WTC11 (cell line): ENCODE measurements at regions not wholly inside any gene's neighbourhood (a gene's known extent, or its start where the extent isn't known, plus 50 kb on each side); places are given as distances from the start of the nearest gene placed in this dataset.

ENCODE experiments used
- ATAC-seq: fragments of 200-7000 bp; cut with Tn5 transposase; 2 replicates; pipeline ENCODE4 v1.10.0; 2021; ENCODE audit warnings: mild to moderate bottlenecking, moderate library complexity
- CTCF ChIA-PET: fragments of 300-600 bp; sonication (Branson Sonifier 250); formaldehyde crosslinking; loops from one replicate; lab custom pipeline; 2021; ENCODE audit warnings: antibody characterized with exemption; lab: Charles Lee
- POLR2A ChIA-PET: fragments of 350-600 bp; sonication (Branson Sonifier 250); formaldehyde crosslinking; loops from one replicate; lab custom pipeline; 2021; ENCODE audit warnings: antibody characterized with exemption; lab: Charles Lee
- DNase-seq: peaks from one replicate; pipeline ENCODE4 v3.0.0; 2021; ENCODE audit warnings: low spot score
- H3K27ac Mint-ChIP-seq: 2 replicates; pipeline ENCODE4 v1.8.0; 2021; ENCODE audit warnings: mixed read lengths
- H3K27me3 Mint-ChIP-seq: 2 replicates; pipeline ENCODE4 v1.8.0; 2021; ENCODE audit warnings: low read depth, mild to moderate bottlenecking, moderate library complexity, mixed read lengths
- H3K36me3 Mint-ChIP-seq: 2 replicates; pipeline ENCODE4 v1.8.0; 2021; ENCODE audit warnings: mixed read lengths
- H3K4me1 Mint-ChIP-seq: 2 replicates; pipeline ENCODE4 v1.8.0; 2022; ENCODE audit warnings: mixed read lengths
- H3K4me3 Mint-ChIP-seq: 2 replicates; pipeline ENCODE4 v1.8.0; 2021; ENCODE audit warnings: mild to moderate bottlenecking, moderate library complexity, mixed read lengths
- H3K9me3 Mint-ChIP-seq: 2 replicates; pipeline ENCODE4 v1.8.0; 2021; ENCODE audit warnings: mixed read lengths
- ESRRA ChIP-seq: sonication (generic); formaldehyde crosslinking; IDR thresholded peaks from 2 replicates; pipeline ENCODE4 v1.8.1; 2022; ENCODE audit warnings: mild to moderate bottlenecking, missing genetic modification reagents, borderline replicate concordance
- GRHL2 ChIP-seq: fragments of 250-450 bp; sonication (Bioruptor Pico); IDR thresholded peaks from 2 replicates; pipeline ENCODE4 v1.8.0; 2022; ENCODE audit warnings: mild to moderate bottlenecking, moderate library complexity; ENCODE audit not compliant: insufficient replicate concordance, severe bottlenecking
- GTF2I ChIP-seq: fragments of 250-450 bp; sonication (Bioruptor Pico); conservative IDR thresholded peaks from 2 replicates; pipeline ENCODE4 v1.4.0; 2021; ENCODE audit warnings: mild to moderate bottlenecking
- IRF2 ChIP-seq: sonication (generic); formaldehyde crosslinking; IDR thresholded peaks from 2 replicates; pipeline ENCODE4 v1.8.0; 2022; ENCODE audit warnings: low read depth, missing genetic modification reagents, borderline replicate concordance
- KAT7 ChIP-seq: sonication (generic); formaldehyde crosslinking; IDR thresholded peaks from 2 replicates; pipeline ENCODE4 v1.8.1; 2023; ENCODE audit warnings: missing genetic modification reagents, mild to moderate bottlenecking, borderline replicate concordance
- MXD4 ChIP-seq: fragments of 250-450 bp; sonication (Bioruptor Pico); IDR thresholded peaks from 2 replicates; pipeline ENCODE4 v1.8.0; 2021; ENCODE audit warnings: mild to moderate bottlenecking, moderate library complexity, borderline replicate concordance
- NFYB ChIP-seq: sonication (generic); formaldehyde crosslinking; conservative IDR thresholded peaks from 2 replicates; pipeline ENCODE4 v1.8.0; 2022; ENCODE audit warnings: low read depth, missing genetic modification reagents
- NR1H2 ChIP-seq: sonication (generic); formaldehyde crosslinking; IDR thresholded peaks from 2 replicates; pipeline ENCODE4 v1.9.0; 2021; ENCODE audit warnings: mild to moderate bottlenecking, moderate library complexity, missing genetic modification reagents
- NR3C1 ChIP-seq: sonication (generic); formaldehyde crosslinking; conservative IDR thresholded peaks from 2 replicates; pipeline ENCODE4 v1.8.1; 2023; ENCODE audit warnings: low read depth, mild to moderate bottlenecking, missing genetic modification reagents
- RORB ChIP-seq: fragments of 250-450 bp; sonication (Bioruptor Pico); IDR thresholded peaks from 2 replicates; pipeline ENCODE4 v1.9.0; 2021; ENCODE audit warnings: mild to moderate bottlenecking
- SOX15 ChIP-seq: fragments of 250-450 bp; sonication (Bioruptor Pico); IDR thresholded peaks from 2 replicates; pipeline ENCODE4 v1.9.0; 2021; ENCODE audit warnings: mild to moderate bottlenecking
- SP1 ChIP-seq: sonication (generic); formaldehyde crosslinking; conservative IDR thresholded peaks from 2 replicates; pipeline ENCODE4 v1.8.1; 2022; ENCODE audit warnings: missing genetic modification reagents
- TEAD4 ChIP-seq: sonication (generic); formaldehyde crosslinking; IDR thresholded peaks from 2 replicates; pipeline ENCODE4 v1.8.0; 2022; ENCODE audit warnings: mild to moderate bottlenecking, missing genetic modification reagents
- ZBTB21 ChIP-seq: sonication (generic); formaldehyde crosslinking; IDR thresholded peaks from 2 replicates; pipeline ENCODE4 v1.8.1; 2023; ENCODE audit warnings: mild to moderate bottlenecking, missing genetic modification reagents, borderline replicate concordance
- ZNF232 ChIP-seq: sonication (generic); formaldehyde crosslinking; IDR thresholded peaks from 2 replicates; pipeline ENCODE4 v1.8.0; 2022; ENCODE audit warnings: mild to moderate bottlenecking, missing genetic modification reagents
- ZNF317 ChIP-seq: sonication (generic); formaldehyde crosslinking; IDR thresholded peaks from 2 replicates; pipeline ENCODE4 v1.8.1; 2023; ENCODE audit warnings: low read depth, mild to moderate bottlenecking, moderate library complexity, missing genetic modification reagents, borderline replicate concordance
- ZNF416 ChIP-seq: fragments of 250-450 bp; sonication (Bioruptor Pico); IDR thresholded peaks from 2 replicates; pipeline ENCODE4 v1.9.0; 2021; ENCODE audit warnings: mild to moderate bottlenecking, inconsistent platforms
- TF ChIP-seq, protein P1 (sequence below): sonication (generic); formaldehyde crosslinking; IDR thresholded peaks from 2 replicates; pipeline ENCODE4 v1.8.0; 2022; ENCODE audit warnings: missing genetic modification reagents
- TF ChIP-seq, protein P2 (sequence below): sonication (generic); formaldehyde crosslinking; IDR thresholded peaks from 2 replicates; pipeline ENCODE4 v1.8.1; 2022; ENCODE audit warnings: missing genetic modification reagents, borderline replicate concordance
- TF ChIP-seq, protein P3 (sequence below): sonication (generic); formaldehyde crosslinking; IDR thresholded peaks from 2 replicates; pipeline ENCODE4 v1.8.1; 2023; ENCODE audit warnings: mild to moderate bottlenecking, missing genetic modification reagents, moderate library complexity
- TF ChIP-seq, protein P4 (sequence below): fragments of 250-450 bp; sonication (Bioruptor Pico); conservative IDR thresholded peaks from 2 replicates; pipeline ENCODE4 v1.9.0; 2021; ENCODE audit warnings: mild to moderate bottlenecking
- TF ChIP-seq, protein P5 (sequence below): sonication (generic); formaldehyde crosslinking; IDR thresholded peaks from 2 replicates; pipeline ENCODE4 v1.8.0; 2022; ENCODE audit warnings: mild to moderate bottlenecking, missing genetic modification reagents
- TF ChIP-seq, protein P6 (sequence below): fragments of 250-450 bp; sonication (Bioruptor Pico); IDR thresholded peaks from 2 replicates; pipeline ENCODE4 v1.9.0; 2021; ENCODE audit warnings: mild to moderate bottlenecking, borderline replicate concordance

DNA sequence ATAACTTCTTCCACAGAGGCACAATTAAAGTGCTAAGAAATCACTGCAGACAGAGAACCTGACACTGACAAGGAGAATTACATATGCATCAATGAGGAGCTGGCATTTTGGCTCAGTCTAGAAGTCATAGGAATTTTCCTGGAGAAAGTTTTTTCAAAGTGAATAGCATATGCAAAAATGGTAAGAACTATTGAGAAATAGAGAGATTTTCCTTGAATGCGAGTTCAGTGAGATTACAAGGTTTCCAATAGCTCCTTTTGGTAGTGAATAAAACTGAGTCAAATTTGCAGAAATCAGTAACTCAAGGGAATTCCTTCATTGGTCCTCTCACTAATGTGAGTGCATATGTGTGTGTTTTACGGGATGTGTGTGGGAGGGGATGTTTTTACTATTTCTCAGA is 557.5 kb downstream of the PPARGC1A start:
- Mint-ChIP-seq H3K4me1 (peaks cover 27% of the 10 kb centered on the region), H3K36me3 (no peaks in the 10 kb centered on the region), H3K9me3 (no peaks in the 10 kb centered on the region), H3K4me3 (no peak overlapping the region), H3K27me3 (no peaks in the 10 kb centered on the region), H3K27ac (no peak overlapping the region)
- ATAC-seq: no peak
- no peak for DNase-seq
- POLR2A ChIA-PET: interaction anchor here (0.6 kb wide), 1 partner anchor 13 kb away, joined by 8 read pairs; no protein-coding TSS in a partner anchor
- CTCF ChIA-PET: interaction anchor here (0.7 to 1.2 kb wide), 2 partner anchors 12 to 282 kb away, joined by 3 to 4 read pairs; no protein-coding TSS in a partner anchor
- TF ChIP-seq ZNF317 (CRISPR knock-in tag) (no peak), RORB (CRISPR knock-in tag) (no peak), ZBTB21 (CRISPR knock-in tag) (no peak), ZNF416 (no peak), GTF2I (CRISPR knock-in tag) (no peak), KAT7 (CRISPR knock-in tag) (no peak), NR3C1 (CRISPR knock-in tag) (no peak), TEAD4 (no peak), GRHL2 (no peak), NR1H2 (CRISPR knock-in tag) (no peak), IRF2 (CRISPR knock-in tag) (no peak), ESRRA (CRISPR knock-in tag) (no peak), NFYB (no peak), ZNF232 (CRISPR knock-in tag) (no peak), SOX15 (no peak)
- TF ChIP-seq, protein P1, sequence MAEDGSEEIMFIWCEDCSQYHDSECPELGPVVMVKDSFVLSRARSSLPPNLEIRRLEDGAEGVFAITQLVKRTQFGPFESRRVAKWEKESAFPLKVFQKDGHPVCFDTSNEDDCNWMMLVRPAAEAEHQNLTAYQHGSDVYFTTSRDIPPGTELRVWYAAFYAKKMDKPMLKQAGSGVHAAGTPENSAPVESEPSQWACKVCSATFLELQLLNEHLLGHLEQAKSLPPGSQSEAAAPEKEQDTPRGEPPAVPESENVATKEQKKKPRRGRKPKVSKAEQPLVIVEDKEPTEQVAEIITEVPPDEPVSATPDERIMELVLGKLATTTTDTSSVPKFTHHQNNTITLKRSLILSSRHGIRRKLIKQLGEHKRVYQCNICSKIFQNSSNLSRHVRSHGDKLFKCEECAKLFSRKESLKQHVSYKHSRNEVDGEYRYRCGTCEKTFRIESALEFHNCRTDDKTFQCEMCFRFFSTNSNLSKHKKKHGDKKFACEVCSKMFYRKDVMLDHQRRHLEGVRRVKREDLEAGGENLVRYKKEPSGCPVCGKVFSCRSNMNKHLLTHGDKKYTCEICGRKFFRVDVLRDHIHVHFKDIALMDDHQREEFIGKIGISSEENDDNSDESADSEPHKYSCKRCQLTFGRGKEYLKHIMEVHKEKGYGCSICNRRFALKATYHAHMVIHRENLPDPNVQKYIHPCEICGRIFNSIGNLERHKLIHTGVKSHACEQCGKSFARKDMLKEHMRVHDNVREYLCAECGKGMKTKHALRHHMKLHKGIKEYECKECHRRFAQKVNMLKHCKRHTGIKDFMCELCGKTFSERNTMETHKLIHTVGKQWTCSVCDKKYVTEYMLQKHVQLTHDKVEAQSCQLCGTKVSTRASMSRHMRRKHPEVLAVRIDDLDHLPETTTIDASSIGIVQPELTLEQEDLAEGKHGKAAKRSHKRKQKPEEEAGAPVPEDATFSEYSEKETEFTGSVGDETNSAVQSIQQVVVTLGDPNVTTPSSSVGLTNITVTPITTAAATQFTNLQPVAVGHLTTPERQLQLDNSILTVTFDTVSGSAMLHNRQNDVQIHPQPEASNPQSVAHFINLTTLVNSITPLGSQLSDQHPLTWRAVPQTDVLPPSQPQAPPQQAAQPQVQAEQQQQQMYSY: no peak
- TF ChIP-seq, protein P2, sequence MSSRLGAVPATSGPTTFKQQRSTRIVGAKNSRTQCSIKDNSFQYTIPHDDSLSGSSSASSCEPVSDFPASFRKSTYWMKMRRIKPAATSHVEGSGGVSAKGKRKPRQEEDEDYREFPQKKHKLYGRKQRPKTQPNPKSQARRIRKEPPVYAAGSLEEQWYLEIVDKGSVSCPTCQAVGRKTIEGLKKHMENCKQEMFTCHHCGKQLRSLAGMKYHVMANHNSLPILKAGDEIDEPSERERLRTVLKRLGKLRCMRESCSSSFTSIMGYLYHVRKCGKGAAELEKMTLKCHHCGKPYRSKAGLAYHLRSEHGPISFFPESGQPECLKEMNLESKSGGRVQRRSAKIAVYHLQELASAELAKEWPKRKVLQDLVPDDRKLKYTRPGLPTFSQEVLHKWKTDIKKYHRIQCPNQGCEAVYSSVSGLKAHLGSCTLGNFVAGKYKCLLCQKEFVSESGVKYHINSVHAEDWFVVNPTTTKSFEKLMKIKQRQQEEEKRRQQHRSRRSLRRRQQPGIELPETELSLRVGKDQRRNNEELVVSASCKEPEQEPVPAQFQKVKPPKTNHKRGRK (CRISPR knock-in tag): no peak
- TF ChIP-seq, protein P3, sequence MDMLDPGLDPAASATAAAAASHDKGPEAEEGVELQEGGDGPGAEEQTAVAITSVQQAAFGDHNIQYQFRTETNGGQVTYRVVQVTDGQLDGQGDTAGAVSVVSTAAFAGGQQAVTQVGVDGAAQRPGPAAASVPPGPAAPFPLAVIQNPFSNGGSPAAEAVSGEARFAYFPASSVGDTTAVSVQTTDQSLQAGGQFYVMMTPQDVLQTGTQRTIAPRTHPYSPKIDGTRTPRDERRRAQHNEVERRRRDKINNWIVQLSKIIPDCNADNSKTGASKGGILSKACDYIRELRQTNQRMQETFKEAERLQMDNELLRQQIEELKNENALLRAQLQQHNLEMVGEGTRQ (CRISPR knock-in tag): no peak

DNA sequence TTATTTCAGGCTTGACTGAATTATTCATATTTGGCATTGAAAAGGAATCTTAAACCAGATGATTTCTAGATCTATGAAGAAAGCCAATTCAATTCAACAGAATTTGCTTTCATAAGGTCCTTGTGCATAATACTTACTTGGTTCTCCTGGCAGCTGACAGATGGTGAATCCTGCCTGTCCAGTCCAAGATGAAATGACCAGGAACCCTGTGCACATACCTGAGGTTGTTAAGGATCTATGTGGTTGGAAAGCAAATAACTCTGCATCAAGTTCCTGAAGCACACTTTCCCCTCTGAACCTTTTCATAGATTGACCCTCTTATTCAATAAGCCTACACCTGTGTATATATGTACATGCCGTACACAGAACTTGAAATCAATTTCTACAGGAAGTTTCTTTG is 562.7 kb downstream of the PPARGC1A start:
- DNase-seq: no peak
- ATAC-seq: no peak
- no peak overlapping the region for H3K27ac Mint-ChIP-seq
- H3K36me3 Mint-ChIP-seq: no peaks in the 10 kb centered on the region
- H3K4me1 Mint-ChIP-seq: peaks cover 20% of the 10 kb centered on the region
- H3K4me3 Mint-ChIP-seq: no peak overlapping the region
- ChIA-PET POLR2A (no interaction called here), CTCF (no interaction called here)
- H3K27me3 Mint-ChIP-seq: no peaks in the 10 kb centered on the region
- H3K9me3 Mint-ChIP-seq: no peaks in the 10 kb centered on the region
- TF ChIP-seq SP1 (CRISPR knock-in tag): no peak
- TF ChIP-seq, protein P4, sequence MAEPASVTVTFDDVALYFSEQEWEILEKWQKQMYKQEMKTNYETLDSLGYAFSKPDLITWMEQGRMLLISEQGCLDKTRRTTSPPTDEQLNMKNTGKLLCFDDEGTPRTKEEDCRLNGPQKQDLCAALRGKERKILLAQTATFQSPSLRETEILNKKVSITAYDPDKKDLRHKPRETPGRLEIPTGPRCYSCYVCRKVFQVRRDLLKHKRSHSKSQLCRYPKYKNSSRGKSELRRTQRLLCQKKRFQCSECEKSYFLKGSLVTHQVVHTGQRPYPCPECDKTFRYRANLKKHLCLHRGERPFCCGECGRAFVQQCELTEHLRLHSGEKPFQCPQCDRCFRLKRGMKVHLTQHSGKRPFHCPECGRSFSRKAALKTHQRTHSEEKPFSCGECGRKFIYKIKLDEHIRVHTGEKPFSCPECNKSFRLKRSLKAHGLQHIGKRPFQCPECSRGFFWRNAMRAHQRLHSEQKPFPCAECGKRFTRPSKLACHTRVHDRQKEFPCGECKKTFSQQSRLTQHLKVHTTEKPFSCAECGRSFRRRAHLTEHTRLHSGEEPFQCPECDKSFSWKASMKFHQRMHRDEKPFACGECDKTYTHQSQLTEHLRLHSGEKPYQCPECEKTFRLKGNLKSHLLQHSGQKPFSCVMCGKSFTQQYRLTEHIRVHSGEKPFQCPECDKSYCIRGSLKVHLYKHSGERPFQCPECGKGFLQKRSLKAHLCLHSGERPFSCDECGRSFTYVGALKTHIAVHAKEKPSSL (CRISPR knock-in tag): no peak
- TF ChIP-seq, protein P5, sequence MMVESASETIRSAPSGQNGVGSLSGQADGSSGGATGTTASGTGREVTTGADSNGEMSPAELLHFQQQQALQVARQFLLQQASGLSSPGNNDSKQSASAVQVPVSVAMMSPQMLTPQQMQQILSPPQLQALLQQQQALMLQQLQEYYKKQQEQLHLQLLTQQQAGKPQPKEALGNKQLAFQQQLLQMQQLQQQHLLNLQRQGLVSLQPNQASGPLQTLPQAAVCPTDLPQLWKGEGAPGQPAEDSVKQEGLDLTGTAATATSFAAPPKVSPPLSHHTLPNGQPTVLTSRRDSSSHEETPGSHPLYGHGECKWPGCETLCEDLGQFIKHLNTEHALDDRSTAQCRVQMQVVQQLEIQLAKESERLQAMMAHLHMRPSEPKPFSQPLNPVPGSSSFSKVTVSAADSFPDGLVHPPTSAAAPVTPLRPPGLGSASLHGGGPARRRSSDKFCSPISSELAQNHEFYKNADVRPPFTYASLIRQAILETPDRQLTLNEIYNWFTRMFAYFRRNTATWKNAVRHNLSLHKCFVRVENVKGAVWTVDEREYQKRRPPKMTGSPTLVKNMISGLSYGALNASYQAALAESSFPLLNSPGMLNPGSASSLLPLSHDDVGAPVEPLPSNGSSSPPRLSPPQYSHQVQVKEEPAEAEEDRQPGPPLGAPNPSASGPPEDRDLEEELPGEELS: no peak
- TF ChIP-seq, protein P6, sequence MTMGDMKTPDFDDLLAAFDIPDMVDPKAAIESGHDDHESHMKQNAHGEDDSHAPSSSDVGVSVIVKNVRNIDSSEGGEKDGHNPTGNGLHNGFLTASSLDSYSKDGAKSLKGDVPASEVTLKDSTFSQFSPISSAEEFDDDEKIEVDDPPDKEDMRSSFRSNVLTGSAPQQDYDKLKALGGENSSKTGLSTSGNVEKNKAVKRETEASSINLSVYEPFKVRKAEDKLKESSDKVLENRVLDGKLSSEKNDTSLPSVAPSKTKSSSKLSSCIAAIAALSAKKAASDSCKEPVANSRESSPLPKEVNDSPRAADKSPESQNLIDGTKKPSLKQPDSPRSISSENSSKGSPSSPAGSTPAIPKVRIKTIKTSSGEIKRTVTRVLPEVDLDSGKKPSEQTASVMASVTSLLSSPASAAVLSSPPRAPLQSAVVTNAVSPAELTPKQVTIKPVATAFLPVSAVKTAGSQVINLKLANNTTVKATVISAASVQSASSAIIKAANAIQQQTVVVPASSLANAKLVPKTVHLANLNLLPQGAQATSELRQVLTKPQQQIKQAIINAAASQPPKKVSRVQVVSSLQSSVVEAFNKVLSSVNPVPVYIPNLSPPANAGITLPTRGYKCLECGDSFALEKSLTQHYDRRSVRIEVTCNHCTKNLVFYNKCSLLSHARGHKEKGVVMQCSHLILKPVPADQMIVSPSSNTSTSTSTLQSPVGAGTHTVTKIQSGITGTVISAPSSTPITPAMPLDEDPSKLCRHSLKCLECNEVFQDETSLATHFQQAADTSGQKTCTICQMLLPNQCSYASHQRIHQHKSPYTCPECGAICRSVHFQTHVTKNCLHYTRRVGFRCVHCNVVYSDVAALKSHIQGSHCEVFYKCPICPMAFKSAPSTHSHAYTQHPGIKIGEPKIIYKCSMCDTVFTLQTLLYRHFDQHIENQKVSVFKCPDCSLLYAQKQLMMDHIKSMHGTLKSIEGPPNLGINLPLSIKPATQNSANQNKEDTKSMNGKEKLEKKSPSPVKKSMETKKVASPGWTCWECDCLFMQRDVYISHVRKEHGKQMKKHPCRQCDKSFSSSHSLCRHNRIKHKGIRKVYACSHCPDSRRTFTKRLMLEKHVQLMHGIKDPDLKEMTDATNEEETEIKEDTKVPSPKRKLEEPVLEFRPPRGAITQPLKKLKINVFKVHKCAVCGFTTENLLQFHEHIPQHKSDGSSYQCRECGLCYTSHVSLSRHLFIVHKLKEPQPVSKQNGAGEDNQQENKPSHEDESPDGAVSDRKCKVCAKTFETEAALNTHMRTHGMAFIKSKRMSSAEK (CRISPR knock-in tag): no peak
- no peak for TF ChIP-seq MXD4 (CRISPR knock-in tag)
- no peak for TF ChIP-seq SOX15
